Prostate gland (tissue), 2 donors: ENCODE measurements at regions not wholly inside any gene's neighbourhood (a gene's known extent, or its start where the extent isn't known, plus 50 kb on each side); places are given as distances from the start of the nearest gene placed in this dataset.

Experiments
- CTCF ChIP-seq, 4 experiments: fragments of 200-600 bp in 2 of 4; fragments of 450-650 bp in 2 of 4; sonication (generic) in 2 of 4; IDR thresholded peaks; 1 replicate in 3 of 4; 2 replicates in 1 of 4; pipeline ENCODE4 v1.5.1; 2016 to 2019; ENCODE audit warnings: antibody characterized with exemption in 4 of 4, mild to moderate bottlenecking in 2 of 4, moderate library complexity in 2 of 4
- POLR2A ChIP-seq: fragments of 450-650 bp; IDR thresholded peaks from one replicate; pipeline ENCODE4 v1.6.1; 2016; ENCODE audit warnings: antibody characterized with exemption, mild to moderate bottlenecking

- TF ChIP-seq POLR2A (no peak), CTCF (IDR thresholded peaks at IDR 0.05) (no peak)
These were observed 65.4 kb upstream of the ACVR2A start for GRCh38 chr2:147779440-147779839.
